HepG2 (cell line): ENCODE measurements at regions not wholly inside any gene's neighbourhood (a gene's known extent, or its start where the extent isn't known, plus 50 kb on each side); places are given as distances from the start of the nearest gene placed in this dataset.

ENCODE experiments used
- ATAC-seq: fragments of 200-7000 bp; cut with Tn5 transposase; 3 replicates; pipeline ENCODE4 v1.9.1; 2020; ENCODE audit warnings: mild to moderate bottlenecking, moderate library complexity
- BruUV-seq: library from RNA; stranded (reverse); fragments of 400-500 nt; replicated peaks from 2 replicates; lab custom pipeline; 2021; lab: Mats Ljungman, UMichigan
- CTCF ChIA-PET: fragments of 300-600 bp; formaldehyde crosslinking; extraction: SDS; loops from one replicate; lab custom pipeline; 2021; ENCODE audit warnings: low total read pairs, inconsistent platforms, low intra/inter-chr PET ratio; lab: Yijun Ruan, JAX
- POLR2A ChIA-PET: fragments of 350-600 bp; sonication (Branson Sonifier 250); formaldehyde crosslinking; loops from one replicate; lab custom pipeline; 2020; ENCODE audit warnings: antibody characterized with exemption, inconsistent platforms; lab: Yijun Ruan, JAX
- DNase-seq: peaks from one replicate; pipeline ENCODE4 v3.0.0-alpha.2; 2015; ENCODE audit warnings: low spot score
- FAIRE-seq: peaks from 3 replicates; lab custom pipeline; 2011; peaks lifted over from hg19 to GRCh38; lab: Jason Lieb, UNC
- H2AFZ ChIP-seq: one replicate; pipeline ENCODE4 v1.6.1; 2011; ENCODE audit warnings: low read length, inconsistent platforms
- H3K27ac ChIP-seq: fragments of 300-600 bp; 3 replicates; pipeline ENCODE4 v1.8.0; 2011; ENCODE audit warnings: mixed run types, mild to moderate bottlenecking, mixed read lengths, low read length, inconsistent platforms; ENCODE audit not compliant: insufficient read depth; ENCODE audit errors: extremely low read length
- H3K27me3 ChIP-seq, 2 experiments: fragments of 200-600 bp in 1 of 2; 2 replicates in 1 of 2; 3 replicates in 1 of 2; pipeline versions ENCODE4 v1.6.0 to v1.8.0; 2011; ENCODE audit warnings: low read length in 2 of 2, mild to moderate bottlenecking in 2 of 2, moderate library complexity in 2 of 2, inconsistent platforms in 1 of 2; ENCODE audit not compliant: insufficient read depth in 2 of 2, control insufficient read depth in 1 of 2
- H3K36me3 ChIP-seq, 2 experiments: fragments of 200-600 bp in 1 of 2; replicated peaks in 1 of 2; 2 replicates in 1 of 2; 3 replicates in 1 of 2; pipeline versions ENCODE4 v1.5.1 to v1.8.0; 2011; ENCODE audit warnings: low read length in 2 of 2, inconsistent platforms in 1 of 2; ENCODE audit not compliant: insufficient read depth in 2 of 2, control insufficient read depth in 1 of 2
- H3K4me1 ChIP-seq: 2 replicates; pipeline ENCODE4 v1.5.1; 2012; ENCODE audit warnings: low read length, inconsistent platforms; ENCODE audit not compliant: insufficient read depth
- H3K4me2 ChIP-seq: 2 replicates; pipeline ENCODE4 v1.6.0; 2011; ENCODE audit warnings: low read depth, low read length, inconsistent platforms
- H3K4me3 ChIP-seq, 3 experiments: fragments of 200-600 bp in 1 of 3; sonication (generic), shearing (Covaris generic) in 1 of 3; replicated peaks in 1 of 3; 2 replicates each; pipeline ENCODE4 v1.5.1; 2011 to 2016; ENCODE audit warnings: low read length in 3 of 3, inconsistent platforms in 2 of 3, low read depth in 2 of 3, mild to moderate bottlenecking in 2 of 3, control low read depth in 1 of 3, mixed read lengths in 1 of 3; ENCODE audit not compliant: insufficient read depth in 1 of 3
- H3K79me2 ChIP-seq: one replicate; pipeline ENCODE4 v1.6.1; 2011; ENCODE audit warnings: low read length, inconsistent platforms; ENCODE audit not compliant: insufficient read depth
- H3K9ac ChIP-seq: 2 replicates; pipeline ENCODE4 v1.6.0; 2011; ENCODE audit warnings: mild to moderate bottlenecking, low read depth, low read length, inconsistent platforms; ENCODE audit not compliant: insufficient read depth
- H3K9me3 ChIP-seq: 2 replicates; pipeline ENCODE4 v1.5.1; 2012; ENCODE audit warnings: mild to moderate bottlenecking, low read length
- H4K20me1 ChIP-seq: 2 replicates; pipeline ENCODE4 v1.6.0; 2011; ENCODE audit warnings: inconsistent platforms, mild to moderate bottlenecking, low read length, moderate library complexity; ENCODE audit not compliant: insufficient read depth
- ELF4 ChIP-seq: sonication (generic); formaldehyde crosslinking; IDR thresholded peaks from 2 replicates; pipeline ENCODE4 v1.5.0; 2020; ENCODE audit warnings: missing genetic modification reagents, mild to moderate bottlenecking, moderate library complexity, borderline replicate concordance
- ETV6 ChIP-seq: sonication (generic); formaldehyde crosslinking; conservative IDR thresholded peaks from 2 replicates; pipeline ENCODE4 v1.4.0; 2020; ENCODE audit warnings: missing genetic modification reagents
- FOXC1 ChIP-seq: sonication (generic); formaldehyde crosslinking; IDR thresholded peaks from 2 replicates; pipeline ENCODE4 v1.8.0; 2022; ENCODE audit warnings: mild to moderate bottlenecking, missing genetic modification reagents, borderline replicate concordance
- HMGXB3 ChIP-seq: sonication (generic); formaldehyde crosslinking; IDR thresholded peaks from 2 replicates; pipeline ENCODE4 v1.4.0; 2020; ENCODE audit warnings: missing genetic modification reagents, borderline replicate concordance
- KLF13 ChIP-seq: sonication (generic); formaldehyde crosslinking; IDR thresholded peaks from 2 replicates; pipeline ENCODE4 v1.4.0; 2020; ENCODE audit warnings: mild to moderate bottlenecking, missing genetic modification reagents
- LRRFIP1 ChIP-seq: sonication (generic); formaldehyde crosslinking; conservative IDR thresholded peaks from 2 replicates; pipeline ENCODE4 v1.4.0; 2020; ENCODE audit warnings: missing genetic modification reagents
- NCOA5 ChIP-seq: sonication (generic); formaldehyde crosslinking; IDR thresholded peaks from 2 replicates; pipeline ENCODE4 v1.4.0; 2020; ENCODE audit warnings: missing genetic modification reagents
- SATB2 ChIP-seq: sonication (generic); formaldehyde crosslinking; IDR thresholded peaks from 2 replicates; pipeline ENCODE4 v1.5.0; 2020; ENCODE audit warnings: missing genetic modification reagents
- TBL1XR1 ChIP-seq: fragments of 150-350 bp; IDR thresholded peaks from 2 replicates; pipeline ENCODE4 v1.6.1; 2014; ENCODE audit warnings: borderline replicate concordance, low read length; ENCODE audit not compliant: partially characterized antibody
- ZBTB2 ChIP-seq: sonication (generic); formaldehyde crosslinking; IDR thresholded peaks from 2 replicates; pipeline ENCODE4 v1.8.0; 2022; ENCODE audit warnings: low read depth, missing genetic modification reagents
- WGBS: methylation state at CpG from one replicate; pipeline ENCODE4 v1.1.6; 2017; ENCODE audit warnings: low lambda C conversion rate; 5-methylcytosine and 5-hydroxymethylcytosine counted together
- in situ Hi-C: cut with HindIII; loops from 2 replicates; pipeline ENCODE4 v1.10.0; 2017; ENCODE audit warnings: low pct_unique_long_range_greater_than_20kb; ENCODE audit not compliant: extremely low pct_ligation_motif_present
- intact Hi-C: fragments of 100-400 bp; cut with micrococcal nuclease; formaldehyde crosslinking; loops from one replicate; pipeline ENCODE4 v1.10.0; 2022; ENCODE audit not compliant: unreplicated experiment

- TF ChIP-seq ZBTB2 (CRISPR knock-in tag) (no peak), NCOA5 (CRISPR knock-in tag) (no peak), SATB2 (CRISPR knock-in tag) (no peak), HMGXB3 (CRISPR knock-in tag) (no peak)
- TF ChIP-seq, all 625 proteins: peak for 0
These were observed 144.0 kb upstream of the SUCLG2 start (continued) for GRCh38 chr3:67798412-67798811.

- no TSS peak for BruUV-seq
- ChIA-PET POLR2A (no interaction called here), CTCF (no interaction called here)
- in situ Hi-C loops, result loop anchor here (5.0 to 25.0 kb wide), 3 partner anchors 204 to 679 kb away; no protein-coding TSS in a partner anchor
- Histone ChIP-seq H3K4me3 (no peak overlapping the region), H3K27me3 (no peaks in the 10 kb centered on the region), H3K4me2 (no peak overlapping the region), H3K27ac (no peak overlapping the region), H4K20me1 (no peaks in the 10 kb centered on the region), H3K4me1 (no peaks in the 10 kb centered on the region), H3K9ac (no peak overlapping the region), H2AFZ (no peak overlapping the region), H3K36me3 (no peaks in the 10 kb centered on the region), H3K9me3 (no peaks in the 10 kb centered on the region), H3K79me2 (no peaks in the 10 kb centered on the region)
- TF ChIP-seq TBL1XR1, result no peak
- no peak for TF ChIP-seq ELF4 (CRISPR knock-in tag)
- no peak for TF ChIP-seq LRRFIP1
- no peak for TF ChIP-seq KLF13
- TF ChIP-seq FOXC1 (CRISPR knock-in tag), result no peak
- TF ChIP-seq ETV6 (CRISPR knock-in tag), result no peak
- 3% methylated on average over 5 of the region's 5 CpGs for WGBS
- FAIRE-seq (no peak), ATAC-seq (no peak), DNase-seq (no peak)
- intact Hi-C loops, result no loop called here
These were observed 137.2 kb upstream of the SUCLG2 start for GRCh38 chr3:67791620-67792019.
